GM20431 (cell line): ENCODE measurements at regions not wholly inside any gene's neighbourhood (a gene's known extent, or its start where the extent isn't known, plus 50 kb on each side); places are given as distances from the start of the nearest gene placed in this dataset.

Experiments used
- in situ Hi-C: fragments of 300-500 bp; cut with MseI, MboI; formaldehyde crosslinking; loops from one replicate; pipeline ENCODE4 v1.15.0; 2020; ENCODE audit warnings: low sequenced_read_pairs; ENCODE audit not compliant: unreplicated experiment

DNA sequence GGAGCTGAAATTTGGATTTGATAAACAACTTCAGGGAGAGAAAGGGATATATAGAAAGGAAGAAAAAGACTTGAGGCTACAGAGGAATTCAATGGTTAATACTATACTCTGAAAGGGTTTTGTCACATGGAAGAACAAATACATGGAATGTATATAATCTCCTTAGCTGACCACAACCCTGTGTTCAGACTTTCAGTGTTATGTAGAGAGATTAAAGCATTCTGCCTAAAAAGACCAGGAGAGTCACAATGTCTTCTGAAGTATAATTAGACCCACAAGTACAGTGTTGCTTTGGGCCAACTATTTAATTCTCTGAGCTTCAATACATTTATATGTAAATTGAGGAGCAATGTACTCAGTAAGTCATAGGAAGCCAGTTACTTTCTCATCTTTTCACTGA, 123.8 kb upstream of the FSHR start:
- in situ Hi-C loops, result no loop called here

DNA sequence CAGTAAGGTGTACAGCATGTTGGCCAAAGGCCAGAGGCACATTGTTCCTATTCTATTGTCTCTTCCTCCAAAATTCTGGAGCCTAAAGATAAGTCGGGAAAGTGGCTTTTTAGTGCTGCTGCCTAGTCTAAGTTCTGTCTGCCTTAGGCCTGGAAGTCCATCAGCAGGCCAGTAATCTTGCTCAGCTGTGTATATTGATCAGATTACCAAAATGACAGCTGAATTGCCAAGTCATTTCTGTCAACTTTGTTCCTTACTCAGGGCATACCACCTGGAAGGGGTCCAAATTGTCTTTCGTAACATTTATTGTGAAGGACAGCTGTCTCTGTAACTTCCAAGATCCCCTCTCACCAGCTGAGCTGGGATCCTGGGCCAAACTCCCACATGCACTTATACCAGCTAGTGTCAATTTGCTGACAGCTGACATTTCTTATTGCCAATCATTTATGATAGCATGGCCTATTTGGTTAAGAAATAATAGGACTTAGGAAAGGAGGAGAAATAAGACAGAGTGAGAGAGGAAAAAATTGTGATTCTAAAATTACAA, 116.8 kb upstream of the FSHR start:
- in situ Hi-C loops, result no loop called here

DNA sequence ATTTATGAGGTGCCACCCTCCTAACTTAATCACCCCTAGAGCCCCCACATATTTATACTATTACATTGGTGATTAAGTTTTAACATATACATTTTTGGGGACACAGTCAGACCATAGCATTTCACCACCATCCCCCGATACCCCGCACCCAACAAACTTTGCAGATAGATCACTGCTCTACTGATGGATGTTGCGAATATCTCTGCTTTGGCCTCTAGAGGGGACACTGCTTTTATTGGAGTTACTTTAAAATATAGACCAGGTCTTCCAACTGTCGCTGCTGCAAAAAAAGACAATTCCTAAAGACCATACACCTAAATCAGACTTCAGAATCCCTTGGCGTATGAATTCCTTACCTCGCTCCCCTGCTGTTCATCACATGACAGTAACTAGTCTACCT, 115.8 kb upstream of the FSHR start:
- in situ Hi-C loops, result no loop called here

DNA sequence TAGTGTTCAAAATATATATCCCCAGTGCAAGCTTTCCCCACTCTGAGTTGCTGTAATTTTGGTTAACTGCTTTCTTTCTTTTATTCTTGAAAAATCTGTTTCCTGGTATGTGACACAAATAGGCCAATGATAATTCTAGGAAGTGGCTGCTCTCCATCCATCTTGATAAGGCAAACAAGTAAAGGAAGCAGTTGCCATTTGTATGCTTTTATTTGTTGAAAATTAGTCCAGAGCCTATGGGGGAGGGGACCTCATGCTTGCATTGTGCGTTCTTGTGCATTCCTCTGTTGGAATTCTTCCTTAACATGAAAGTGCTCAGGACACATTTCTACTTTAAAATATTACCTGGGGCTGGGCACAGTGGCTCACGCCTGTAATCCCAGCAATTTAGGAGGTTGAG, 111.2 kb upstream of the FSHR start:
- in situ Hi-C loops, result no loop called here

DNA sequence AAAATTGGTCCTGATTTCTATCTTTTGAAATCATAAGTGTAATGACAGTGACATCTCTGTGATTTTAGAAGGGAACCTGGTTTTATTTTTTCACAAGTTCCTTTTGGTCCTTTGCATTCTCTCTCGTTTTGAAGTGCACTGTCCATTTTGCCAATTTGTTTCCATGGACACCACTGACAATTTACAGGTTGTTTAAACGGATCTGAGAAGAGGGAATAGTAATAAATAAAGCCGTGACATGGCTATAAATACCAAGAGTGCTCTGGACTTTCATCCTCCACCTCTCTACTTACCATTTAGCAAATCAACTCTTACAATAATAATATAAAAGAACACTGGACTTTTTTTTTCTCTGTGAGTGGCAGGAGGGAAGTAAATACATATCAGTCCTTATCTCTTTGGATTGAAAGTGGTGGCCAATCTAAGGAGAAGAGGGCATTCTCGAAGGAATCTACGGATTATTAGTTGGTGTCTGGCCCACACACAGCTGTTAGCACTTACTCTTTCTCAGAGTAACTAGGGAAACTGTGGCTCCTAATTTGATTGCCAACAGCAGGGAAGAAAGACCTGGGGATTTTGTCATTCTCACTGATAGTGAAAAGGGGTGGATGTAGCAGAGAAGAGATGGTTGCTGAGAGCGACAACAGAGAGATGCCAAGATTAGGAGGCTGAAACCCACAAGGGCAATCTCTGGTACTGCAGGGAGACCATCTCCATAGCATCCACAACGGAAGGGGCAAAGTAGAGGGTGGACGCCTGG, 108.7 kb upstream of the FSHR start:
- in situ Hi-C loops, result no loop called here

GRCh38 chr2:49261781-49262180, 107.5 kb upstream of the FSHR start:
- in situ Hi-C loops, result no loop called here

DNA sequence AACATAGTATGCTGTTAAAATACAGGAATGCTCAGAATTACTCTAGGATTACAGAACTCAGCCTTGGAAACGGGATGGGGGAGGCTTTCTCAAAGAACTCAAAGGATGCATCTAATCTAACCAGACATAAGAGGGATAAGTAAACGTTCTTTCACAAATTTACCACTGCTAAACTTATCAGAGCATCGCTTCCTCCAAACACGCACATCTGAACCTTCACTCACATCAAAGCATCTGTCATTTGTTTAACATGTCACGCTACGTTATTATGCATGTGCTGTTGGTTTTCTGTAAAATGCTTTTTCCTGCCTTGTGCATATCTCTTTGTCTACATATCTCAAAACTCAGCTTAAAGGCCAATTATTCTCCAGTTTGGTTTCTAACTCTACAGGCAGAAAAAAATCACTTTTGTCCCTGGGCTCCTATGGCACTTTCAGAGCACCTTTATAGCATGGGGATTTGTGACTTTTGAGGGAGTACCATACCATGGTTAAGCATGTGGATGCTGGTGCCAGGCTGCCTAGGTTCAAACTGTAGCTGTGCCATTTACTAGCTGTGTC, 106.7 kb upstream of the FSHR start:
- in situ Hi-C loops, result no loop called here

DNA sequence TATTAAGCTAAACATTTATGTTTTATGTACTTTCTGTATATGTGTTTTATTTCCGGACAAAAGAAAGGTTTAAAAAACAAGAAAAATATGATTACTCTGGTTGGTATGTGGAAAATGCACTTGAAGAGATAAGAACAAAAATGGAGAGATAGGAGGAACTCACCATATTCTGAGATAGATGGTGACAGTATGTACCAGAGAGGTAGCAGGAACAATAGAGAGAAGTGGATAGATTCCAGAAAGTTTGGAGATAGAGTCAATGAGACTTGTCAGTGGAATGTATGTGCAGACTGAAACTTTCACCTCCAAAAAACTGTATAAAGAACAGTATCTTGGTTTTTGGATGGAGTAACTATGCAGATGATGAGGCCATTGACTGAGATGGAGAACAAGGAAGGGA, 105.6 kb upstream of the FSHR start:
- in situ Hi-C loops, result no loop called here

DNA sequence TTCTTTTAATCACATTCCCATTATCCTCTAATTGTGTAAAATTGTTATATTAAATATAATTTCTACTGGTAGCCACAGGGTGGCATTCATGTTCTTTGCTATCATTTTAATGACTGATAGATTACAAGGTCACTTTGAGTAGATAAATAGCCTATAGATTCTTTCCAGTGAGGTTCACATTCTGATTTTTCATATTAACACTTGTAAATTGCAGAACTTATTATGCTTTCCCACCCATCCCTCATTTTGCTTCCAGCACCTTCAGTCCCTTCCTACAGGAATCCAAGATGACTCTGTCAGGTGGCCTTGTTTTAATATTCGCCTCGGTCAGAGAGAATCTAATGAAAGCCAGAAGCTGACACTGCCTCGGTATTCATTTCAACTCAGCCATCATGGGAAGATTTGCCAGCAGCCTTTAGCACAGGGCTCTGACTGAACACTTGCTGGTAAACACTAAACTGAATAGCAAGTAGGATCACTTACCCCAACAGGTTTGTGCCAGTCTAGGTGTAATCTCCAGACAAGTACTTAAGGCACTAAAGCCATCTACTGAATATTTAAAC, 101.2 kb upstream of the FSHR start:
- in situ Hi-C loops, result no loop called here

GRCh38 chr2:49254401-49254800, 100.1 kb upstream of the FSHR start:
- in situ Hi-C loops, result no loop called here

GRCh38 chr2:49251766-49252165, 97.5 kb upstream of the FSHR start:
- in situ Hi-C loops, result no loop called here

DNA sequence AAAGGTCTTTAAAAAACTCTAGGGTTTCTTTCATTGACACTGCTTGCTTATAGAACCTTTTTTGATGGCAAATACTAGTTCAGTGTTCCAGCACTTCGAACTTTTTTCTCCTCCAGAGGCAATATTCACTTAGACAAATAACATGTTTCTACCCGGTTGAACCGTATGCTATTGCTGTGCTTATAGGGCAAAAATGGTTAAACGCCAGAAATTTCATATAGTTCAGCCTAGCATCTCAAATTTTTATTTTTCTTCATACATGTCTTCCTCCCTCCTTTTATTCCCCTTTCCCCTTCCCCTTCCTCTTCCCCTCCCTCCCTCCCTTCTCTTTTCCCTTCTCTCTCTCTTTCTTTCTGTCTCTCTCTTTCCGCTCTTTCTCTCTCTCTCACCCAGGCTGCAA, 96.9 kb upstream of the FSHR start:
- in situ Hi-C loops, result no loop called here

DNA sequence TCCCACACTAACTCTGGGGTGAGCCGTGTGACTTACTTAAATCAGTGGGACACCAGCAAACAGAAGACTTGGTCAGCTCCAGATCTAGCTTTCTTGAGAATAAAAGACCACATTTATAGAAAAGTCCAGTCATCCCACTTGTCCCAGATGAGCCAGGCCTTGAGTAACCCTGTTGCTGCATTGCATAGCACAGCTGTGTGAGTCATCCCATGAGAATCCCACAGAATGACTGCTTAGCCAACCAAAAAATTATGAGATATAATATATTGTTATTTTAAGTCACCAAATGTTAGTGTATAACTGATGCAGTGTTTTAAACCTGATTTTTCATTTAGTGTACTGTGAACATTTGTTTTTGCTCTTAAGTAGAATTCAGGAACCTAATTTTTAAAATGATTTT, 94.2 kb upstream of the FSHR start:
- in situ Hi-C loops, result no loop called here

- in situ Hi-C loops, result no loop called here
These were observed 87.7 kb upstream of the FSHR start for GRCh38 chr2:49241991-49242390.

- in situ Hi-C loops, result no loop called here
These were observed 87.2 kb upstream of the FSHR start for GRCh38 chr2:49241501-49241900.

- in situ Hi-C loops, result no loop called here
These were observed 86.3 kb upstream of the FSHR start for GRCh38 chr2:49240608-49241007.

- in situ Hi-C loops, result no loop called here
These were observed 84.3 kb upstream of the FSHR start for GRCh38 chr2:49238604-49238960.

DNA sequence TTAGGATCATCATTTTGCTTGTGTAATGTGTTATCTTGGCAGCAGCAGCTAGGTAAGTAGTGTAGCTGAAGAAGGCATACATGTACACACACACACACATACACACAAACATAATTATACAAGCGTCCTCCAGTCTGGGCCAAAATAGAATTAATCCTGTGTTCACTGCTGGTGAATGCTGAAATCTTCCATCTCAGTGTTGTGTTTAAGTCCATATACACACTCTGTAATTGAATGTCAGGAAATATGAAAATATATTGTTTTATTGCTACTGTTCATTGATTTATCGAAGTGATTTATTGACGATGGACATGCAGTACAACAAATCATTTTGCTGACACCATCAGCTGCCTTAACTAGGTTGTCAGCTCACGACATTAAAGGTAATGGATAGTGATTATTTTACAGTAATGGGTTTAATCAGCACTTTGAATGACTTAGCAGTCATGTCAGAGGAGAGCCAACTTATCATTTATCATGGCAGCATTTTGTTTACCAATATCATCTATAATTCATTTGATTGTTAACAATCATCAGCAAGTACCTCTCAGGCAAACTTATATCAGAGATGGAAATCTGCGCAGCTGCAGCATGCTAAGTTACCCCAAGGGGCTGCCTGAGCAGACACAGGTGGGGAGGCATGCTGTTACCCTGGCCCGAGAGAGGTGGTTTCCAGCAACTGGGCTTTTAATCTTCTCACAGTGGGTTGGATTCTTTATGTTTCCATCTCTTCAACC, 83.7 kb upstream of the FSHR start:
- in situ Hi-C loops, result no loop called here

DNA sequence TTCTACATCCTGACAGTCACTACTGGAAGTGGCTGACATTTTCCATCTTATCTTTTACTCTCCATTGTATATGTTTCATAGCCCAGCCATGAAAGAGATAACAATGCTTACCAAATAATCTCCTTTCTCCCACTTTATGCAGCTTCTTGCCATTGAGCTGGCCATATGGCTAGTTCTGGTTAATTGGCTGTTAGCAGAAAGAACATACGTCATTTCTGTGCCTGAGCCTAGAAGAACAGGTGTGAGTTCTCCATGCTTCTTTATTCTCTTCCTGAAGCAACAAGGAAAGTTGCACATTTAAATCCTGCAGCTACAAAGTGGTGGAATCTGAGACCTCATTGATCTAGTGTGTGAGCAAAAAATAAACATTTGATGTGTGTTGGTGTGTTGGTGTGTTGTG, 82.0 kb upstream of the FSHR start:
- in situ Hi-C loops, result no loop called here

GRCh38 chr2:49226360-49226759, 72.0 kb upstream of the FSHR start:
- in situ Hi-C loops, result no loop called here

- in situ Hi-C loops, result no loop called here
These were observed 70.8 kb upstream of the FSHR start for GRCh38 chr2:49225126-49225525.
